Muscle of back (tissue), 3 donors: ENCODE measurements at regions not wholly inside any gene's neighbourhood (a gene's known extent, or its start where the extent isn't known, plus 50 kb on each side); places are given as distances from the start of the nearest gene placed in this dataset.

Experiments used
- DNase-seq, 3 donors: peaks; one replicate each; pipeline versions ENCODE4 v3.0.0 to v3.0.0-alpha.2; 2013

GRCh38 chr6:54991761-54992330 lies 145.3 kb downstream of the FAM83B start:
- no peak for DNase-seq

DNA sequence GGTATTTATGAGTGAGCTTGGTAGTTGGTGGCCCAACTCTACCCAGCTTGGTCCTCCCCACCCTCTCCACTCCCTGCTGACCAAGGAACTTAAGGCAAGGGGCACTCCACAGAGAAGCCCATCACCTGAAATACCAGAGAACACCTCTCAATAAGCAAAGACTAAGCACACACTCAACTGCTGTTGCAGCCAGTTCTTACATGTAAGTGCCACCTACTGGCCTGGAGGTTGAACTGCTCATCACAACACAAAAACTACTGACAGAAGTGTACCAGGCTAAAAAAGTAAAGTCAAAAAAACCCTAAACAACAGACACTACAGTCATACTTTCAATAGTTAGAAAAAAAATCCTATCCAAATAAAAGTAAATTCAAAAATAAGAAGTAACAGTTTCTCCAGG lies 146.2 kb downstream of the FAM83B start:
- DNase-seq = no peak

GRCh38 chr6:54993294-54993693 lies 146.7 kb downstream of the FAM83B start:
- no peak for DNase-seq

- no peak for DNase-seq
Measured at GRCh38 chr6:54993948-54994347, 147.4 kb downstream of the FAM83B start.

DNA sequence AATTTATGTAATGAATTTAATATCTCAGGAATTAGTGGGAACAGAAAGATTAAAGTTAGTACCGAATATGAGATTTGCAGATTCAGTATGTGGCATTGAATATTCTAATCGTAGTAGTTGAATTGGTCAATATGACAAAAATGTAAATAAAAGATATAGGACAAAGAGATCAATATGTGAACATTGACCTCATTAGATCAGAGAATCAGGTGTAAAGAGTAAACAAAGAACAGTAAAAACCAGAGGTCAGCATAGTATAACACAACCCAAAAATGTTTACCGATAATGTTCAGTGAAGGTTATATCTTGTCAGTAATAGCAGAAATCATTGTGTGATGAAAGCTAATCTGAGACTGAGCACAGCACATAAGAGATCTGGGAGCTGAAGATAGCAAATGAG lies 152.0 kb downstream of the FAM83B start:
- no peak for DNase-seq

- DNase-seq = no peak
Measured at GRCh38 chr6:55003719-55004430, 157.3 kb downstream of the FAM83B start.

GRCh38 chr6:55009131-55009530 lies 162.6 kb downstream of the FAM83B start:
- no peak for DNase-seq

- no peak for DNase-seq
Measured at GRCh38 chr6:55011034-55011433, 163.3 kb upstream of the HCRTR2 start.

DNA sequence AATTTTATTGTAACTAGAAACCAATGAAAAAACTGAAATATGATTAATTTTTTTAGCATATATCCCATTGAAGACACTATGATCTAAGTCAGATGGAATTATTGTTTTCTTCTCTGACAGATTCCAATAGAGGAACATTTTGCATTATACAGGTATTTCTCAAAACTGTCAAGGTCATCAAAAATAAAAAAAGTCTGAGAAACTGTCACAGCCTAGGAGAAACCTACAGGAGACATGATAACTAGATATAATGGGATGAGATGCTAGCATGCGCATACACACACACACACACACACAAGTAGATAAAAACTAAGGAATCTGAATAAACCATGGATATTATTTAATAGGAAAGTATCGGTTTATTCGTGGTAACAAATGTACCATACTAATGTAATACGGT lies 161.9 kb upstream of the HCRTR2 start:
- DNase-seq = no peak

GRCh38 chr6:55014321-55015088 lies 159.8 kb upstream of the HCRTR2 start:
- DNase-seq = no peak

- DNase-seq = no peak
Measured at GRCh38 chr6:55016261-55016660, 158.1 kb upstream of the HCRTR2 start.

DNA sequence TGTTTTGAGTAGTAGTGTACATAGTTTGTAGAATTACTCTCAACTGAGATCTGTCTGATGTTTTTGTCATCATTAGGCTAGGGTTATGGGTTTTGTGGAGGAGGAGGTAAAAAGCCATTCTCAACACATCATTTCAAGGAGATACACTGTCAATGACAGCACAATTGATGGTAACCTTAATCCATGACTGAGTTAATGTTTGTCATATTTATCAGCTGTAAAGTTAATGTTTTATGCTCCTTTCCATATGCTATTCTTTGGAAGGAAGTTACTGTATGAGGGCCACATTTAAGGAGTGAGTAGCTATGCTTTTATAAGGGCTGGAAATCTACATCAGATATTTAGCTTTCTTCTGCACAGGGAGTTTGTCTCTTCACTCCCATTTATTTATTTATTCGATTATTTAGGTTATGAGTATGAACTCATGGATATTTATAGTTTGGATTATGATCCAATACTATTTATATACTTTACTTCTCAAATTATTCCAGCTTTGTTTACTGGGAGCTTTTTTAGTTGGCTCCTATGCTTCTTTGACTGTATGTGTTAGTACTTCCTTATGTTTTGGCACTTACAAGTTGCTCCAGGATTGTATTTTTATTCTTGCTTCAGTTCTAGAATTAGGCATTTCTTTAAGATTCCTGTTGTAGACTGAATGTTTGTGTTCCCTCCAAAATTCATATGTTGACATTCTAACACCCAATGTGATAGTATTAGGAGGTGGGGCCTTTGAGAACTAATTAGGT lies 156.6 kb upstream of the HCRTR2 start:
- peak in 1 of 3 donors; percentile 11 for DNase-seq

DNA sequence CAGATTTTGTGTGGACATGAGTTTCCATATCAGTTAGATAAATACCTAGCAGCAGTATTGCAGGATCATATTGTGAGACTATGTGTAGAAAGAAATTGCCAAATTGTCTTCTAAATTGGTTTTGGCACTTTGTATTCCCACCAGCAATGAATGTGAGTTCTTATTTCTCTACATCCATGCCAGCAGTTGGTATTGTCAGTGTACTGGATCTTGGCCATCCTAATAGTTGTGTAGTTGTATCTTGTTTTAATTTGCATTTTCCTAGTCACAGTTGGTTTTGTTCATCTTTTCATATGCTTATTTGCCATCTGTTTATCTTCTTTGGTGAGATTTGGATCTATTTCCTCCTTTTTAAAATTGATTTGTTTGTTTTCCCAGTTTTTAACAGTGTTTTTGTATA lies 154.7 kb upstream of the HCRTR2 start:
- no peak for DNase-seq

- DNase-seq = no peak
Measured at GRCh38 chr6:55023230-55023629, 151.1 kb upstream of the HCRTR2 start.

DNA sequence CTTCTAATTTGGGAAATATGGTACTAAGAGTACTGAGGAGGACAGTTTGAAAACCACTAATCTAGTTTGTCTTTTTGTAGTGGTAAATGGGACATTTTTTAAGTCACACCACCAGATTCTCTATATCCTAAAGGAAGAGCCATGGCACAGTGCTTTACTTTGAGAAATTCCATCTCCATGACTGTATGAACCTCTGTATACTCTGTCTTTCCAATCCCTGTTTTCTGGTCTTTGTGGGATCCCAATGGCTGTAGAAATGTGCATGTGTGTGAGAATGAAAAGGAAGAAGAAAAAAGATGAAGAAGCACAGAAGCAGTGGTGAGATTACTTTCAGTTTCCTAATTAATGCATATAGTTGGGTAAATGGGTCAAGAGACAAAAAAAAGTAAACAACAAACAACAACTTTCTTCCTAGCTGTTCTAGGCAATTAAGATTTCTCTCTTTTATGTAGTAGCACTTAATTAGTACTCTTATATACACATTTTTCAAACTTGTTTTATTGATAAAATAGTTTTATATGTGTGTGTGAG lies 141.2 kb upstream of the HCRTR2 start:
- peak in 1 of 3 donors; percentile 11 for DNase-seq

- no peak for DNase-seq
Measured at GRCh38 chr6:55034752-55035151, 139.6 kb upstream of the HCRTR2 start.

DNA sequence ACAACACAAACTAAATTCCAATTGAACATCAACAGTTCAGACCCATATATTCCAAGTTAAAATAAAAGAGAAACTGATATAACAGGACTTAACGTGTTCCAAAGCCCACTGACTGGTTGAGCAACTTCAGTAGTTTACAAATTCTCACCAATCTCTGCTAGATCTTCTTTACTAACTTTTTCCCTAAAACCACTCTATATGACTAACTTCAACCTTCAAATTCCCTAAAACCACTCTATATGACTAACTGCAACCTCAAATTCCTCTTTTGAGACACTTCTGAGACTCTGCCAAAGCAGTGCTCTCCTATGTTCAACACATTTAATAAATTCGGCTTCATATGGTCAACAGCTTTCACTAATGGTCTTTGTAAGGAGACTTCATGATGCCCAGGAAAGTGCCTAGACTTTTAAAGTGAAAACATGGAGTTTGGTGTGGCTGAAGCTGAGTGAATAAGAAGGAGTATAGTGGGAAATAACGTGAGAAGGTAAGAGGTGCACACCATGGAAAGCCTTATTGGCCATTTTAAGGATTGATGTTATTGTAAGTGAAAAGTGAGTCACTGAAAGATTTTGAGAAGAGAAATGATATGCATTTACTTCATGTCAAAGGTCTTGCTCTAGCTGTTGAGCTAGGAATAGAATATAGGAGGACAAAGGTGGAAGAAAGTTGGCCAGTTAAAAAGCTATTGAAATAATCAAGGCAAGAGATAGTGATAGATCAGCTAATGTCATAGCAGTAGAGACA lies 134.0 kb upstream of the HCRTR2 start:
- peak in 1 of 3 donors; percentile 87 for DNase-seq

GRCh38 chr6:55046869-55047422 lies 127.4 kb upstream of the HCRTR2 start:
- DNase-seq = no peak

DNA sequence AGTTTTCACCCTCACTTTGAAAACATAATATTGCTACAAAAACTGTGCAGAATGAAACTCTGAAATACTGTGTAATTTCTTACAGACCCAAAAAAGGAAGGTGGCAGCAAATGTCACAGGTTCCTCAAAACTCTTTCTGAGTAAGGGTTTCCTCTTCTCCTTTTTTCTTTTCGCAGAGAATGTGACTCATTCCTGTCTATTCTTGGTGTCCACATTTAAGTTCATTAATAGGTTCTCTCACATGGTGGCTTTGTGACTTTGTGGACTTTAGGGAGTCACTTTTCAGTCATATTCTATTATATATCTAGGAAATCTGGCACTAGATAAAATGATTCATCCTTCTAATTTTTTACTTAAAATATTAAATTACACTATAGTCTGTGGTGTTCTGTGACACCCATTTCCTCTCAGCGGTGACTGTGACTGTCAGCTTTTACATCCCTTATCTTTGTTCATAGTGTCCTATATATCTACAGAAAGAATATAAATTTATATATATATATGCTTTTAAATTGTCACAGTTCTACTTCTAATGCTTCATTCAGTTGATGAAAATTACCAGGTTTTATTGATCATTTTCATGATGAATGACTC lies 126.8 kb upstream of the HCRTR2 start:
- peak in 1 of 3 donors; percentile 10 for DNase-seq

- no peak for DNase-seq
Measured at GRCh38 chr6:55049866-55050265, 124.4 kb upstream of the HCRTR2 start.

DNA sequence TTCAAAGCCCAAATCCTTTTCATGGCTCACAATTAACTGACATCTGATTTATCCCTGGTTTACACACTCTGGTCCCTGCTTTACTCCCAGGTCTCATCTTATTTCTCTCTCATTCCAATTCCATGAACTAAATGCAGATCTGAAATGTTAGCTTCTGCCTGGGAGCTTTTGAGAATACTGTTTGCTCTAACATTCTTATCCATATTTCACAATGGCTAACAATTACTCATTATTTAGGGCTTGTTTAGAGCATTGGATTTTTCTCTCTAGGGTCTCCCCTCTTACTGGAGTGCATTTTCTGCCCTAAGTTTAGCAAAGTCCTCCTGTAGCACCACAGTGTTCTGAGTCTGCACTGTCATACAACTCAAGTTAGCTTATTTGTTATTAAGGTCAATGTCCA lies 121.5 kb upstream of the HCRTR2 start:
- no peak for DNase-seq
